HEK293 (cell line): ENCODE measurements at regions not wholly inside any gene's neighbourhood (a gene's known extent, or its start where the extent isn't known, plus 50 kb on each side); places are given as distances from the start of the nearest gene placed in this dataset.
A peak's percentile ranks its signal among the peaks of the same experiment; 100 is the strongest.

Experiments
- CTCF ChIA-PET: fragments of 350-600 bp; formaldehyde crosslinking; extraction: SDS; loops from one replicate; lab custom pipeline; 2021; ENCODE audit warnings: antibody characterized with exemption; lab: Yijun Ruan, JAX
- POLR2A ChIA-PET: fragments of 300-600 bp; formaldehyde crosslinking; extraction: SDS; loops from one replicate; lab custom pipeline; 2020; ENCODE audit warnings: antibody characterized with exemption, inconsistent platforms; lab: Yijun Ruan, JAX
- H3K27ac ChIP-seq: fragments of 200-500 bp; sonication (Bioruptor generic); 2 replicates; pipeline ENCODE4 v1.5.1; 2014; ENCODE audit warnings: low read depth, low read length, control low read depth, inconsistent platforms; ENCODE audit errors: extremely low read depth
- H3K36me3 ChIP-seq, 2 experiments: fragments of 200-500 bp in 1 of 2; sonication (Bioruptor generic) in 1 of 2; 1 replicate in 1 of 2; 2 replicates in 1 of 2; pipeline ENCODE4 v1.5.1; 2014 to 2017; ENCODE audit warnings: inconsistent platforms in 2 of 2, low read length in 2 of 2; ENCODE audit not compliant: control insufficient read depth in 2 of 2, insufficient read depth in 1 of 2
- H3K4me1 ChIP-seq: fragments of 200-500 bp; sonication (Bioruptor generic); 2 replicates; pipeline ENCODE4 v1.5.1; 2014; ENCODE audit warnings: mild to moderate bottlenecking, low read length, inconsistent platforms; ENCODE audit not compliant: control insufficient read depth, insufficient read depth
- H3K4me3 ChIP-seq: 2 replicates; pipeline ENCODE4 v1.5.1; 2011; ENCODE audit warnings: low read depth, mild to moderate bottlenecking, control low read depth, low read length, moderate library complexity
- H3K9me3 ChIP-seq: fragments of 200-500 bp; sonication (Bioruptor generic); 2 replicates; pipeline ENCODE4 v1.5.1; 2014; ENCODE audit warnings: low read depth, low read length, inconsistent platforms; ENCODE audit not compliant: control insufficient read depth, insufficient read depth
- CTCF ChIP-seq: fragments of 450-650 bp; formaldehyde crosslinking; IDR thresholded peaks from 2 replicates; pipeline ENCODE4 v1.5.1; 2016; ENCODE audit warnings: missing biosample characterization, missing genetic modification characterization
- GLIS2 ChIP-seq: fragments of 450-650 bp; formaldehyde crosslinking; IDR thresholded peaks from 2 replicates; pipeline ENCODE4 v1.5.1; 2016; ENCODE audit warnings: missing biosample characterization, missing genetic modification characterization
- KLF16 ChIP-seq: fragments of 450-650 bp; formaldehyde crosslinking; IDR thresholded peaks from 2 replicates; pipeline ENCODE4 v1.5.1; 2017; ENCODE audit warnings: missing biosample characterization, missing genetic modification characterization
- PATZ1 ChIP-seq: fragments of 450-650 bp; formaldehyde crosslinking; IDR thresholded peaks from 2 replicates; pipeline ENCODE4 v1.5.1; 2016; ENCODE audit warnings: missing biosample characterization, missing genetic modification characterization
- PRDM10 ChIP-seq: fragments of 450-650 bp; formaldehyde crosslinking; IDR thresholded peaks from 2 replicates; pipeline ENCODE4 v1.5.1; 2016; ENCODE audit warnings: missing biosample characterization, missing genetic modification characterization
- RBAK ChIP-seq: fragments of 450-650 bp; formaldehyde crosslinking; IDR thresholded peaks from 2 replicates; pipeline ENCODE4 v1.5.1; 2016; ENCODE audit warnings: missing biosample characterization, missing genetic modification characterization
- ZBTB17 ChIP-seq: fragments of 450-650 bp; formaldehyde crosslinking; IDR thresholded peaks from 2 replicates; pipeline ENCODE4 v1.5.1; 2016; ENCODE audit warnings: missing biosample characterization, missing genetic modification characterization
- ZBTB26 ChIP-seq: fragments of 450-650 bp; formaldehyde crosslinking; optimal IDR thresholded peaks from 2 replicates; pipeline ENCODE3; 2016; ENCODE audit warnings: missing biosample characterization, mild to moderate bottlenecking, missing genetic modification characterization
- ZBTB48 ChIP-seq: fragments of 450-650 bp; formaldehyde crosslinking; IDR thresholded peaks from 2 replicates; pipeline ENCODE4 v1.5.1; 2016; ENCODE audit warnings: missing biosample characterization, missing genetic modification characterization
- ZFHX2 ChIP-seq: fragments of 450-650 bp; formaldehyde crosslinking; conservative IDR thresholded peaks from 2 replicates; pipeline ENCODE4 v1.5.1; 2016; ENCODE audit warnings: missing biosample characterization, missing genetic modification characterization
- ZNF214 ChIP-seq: fragments of 450-650 bp; formaldehyde crosslinking; IDR thresholded peaks from 2 replicates; pipeline ENCODE4 v1.5.1; 2017; ENCODE audit warnings: missing biosample characterization, mild to moderate bottlenecking, missing genetic modification characterization, borderline replicate concordance
- ZNF23 ChIP-seq: fragments of 450-650 bp; formaldehyde crosslinking; IDR thresholded peaks from 2 replicates; pipeline ENCODE4 v1.5.1; 2016; ENCODE audit warnings: missing biosample characterization, missing genetic modification characterization, borderline replicate concordance
- ZNF248 ChIP-seq: fragments of 450-650 bp; formaldehyde crosslinking; IDR thresholded peaks from 2 replicates; pipeline ENCODE4 v1.5.1; 2017; ENCODE audit warnings: missing biosample characterization, missing genetic modification characterization
- ZNF341 ChIP-seq: fragments of 450-650 bp; formaldehyde crosslinking; IDR thresholded peaks from 2 replicates; pipeline ENCODE4; 2016; ENCODE audit warnings: low read depth, missing biosample characterization, missing genetic modification characterization
- ZNF366 ChIP-seq: fragments of 450-650 bp; formaldehyde crosslinking; conservative IDR thresholded peaks from 2 replicates; pipeline ENCODE4 v1.5.1; 2016; ENCODE audit warnings: missing biosample characterization, missing genetic modification characterization
- ZNF391 ChIP-seq: fragments of 450-650 bp; formaldehyde crosslinking; IDR thresholded peaks from 2 replicates; pipeline ENCODE4 v1.5.1; 2016; ENCODE audit warnings: low read depth, missing biosample characterization, missing genetic modification characterization, borderline replicate concordance
- ZNF510 ChIP-seq: fragments of 450-650 bp; formaldehyde crosslinking; IDR thresholded peaks from 2 replicates; pipeline ENCODE4 v1.5.1; 2018; ENCODE audit warnings: mild to moderate bottlenecking, missing genetic modification characterization, missing biosample characterization; ENCODE audit not compliant: insufficient replicate concordance
- ZNF530 ChIP-seq: fragments of 450-650 bp; formaldehyde crosslinking; IDR thresholded peaks from 2 replicates; pipeline ENCODE4 v1.5.1; 2016; ENCODE audit warnings: low read depth, missing biosample characterization, missing genetic modification characterization
- ZNF544 ChIP-seq: fragments of 450-650 bp; formaldehyde crosslinking; IDR thresholded peaks from 2 replicates; pipeline ENCODE4 v1.5.0; 2017; ENCODE audit warnings: missing biosample characterization, missing genetic modification characterization
- ZNF623 ChIP-seq: fragments of 450-650 bp; formaldehyde crosslinking; IDR thresholded peaks from 2 replicates; pipeline ENCODE4 v1.5.1; 2016; ENCODE audit warnings: missing biosample characterization, missing genetic modification characterization
- ZNF654 ChIP-seq: fragments of 450-650 bp; formaldehyde crosslinking; IDR thresholded peaks from 2 replicates; pipeline ENCODE4 v1.5.1; 2016; ENCODE audit warnings: low read depth, missing biosample characterization, missing genetic modification characterization
- ZNF658 ChIP-seq: fragments of 450-650 bp; formaldehyde crosslinking; IDR thresholded peaks from 2 replicates; pipeline ENCODE4; 2016; ENCODE audit warnings: missing biosample characterization, missing genetic modification characterization
- ZNF660 ChIP-seq: fragments of 450-650 bp; IDR thresholded peaks from 2 replicates; pipeline ENCODE4 v1.5.1; 2018; ENCODE audit warnings: missing biosample characterization, mild to moderate bottlenecking, missing genetic modification characterization
- ZNF670 ChIP-seq: fragments of 450-650 bp; formaldehyde crosslinking; IDR thresholded peaks from 2 replicates; pipeline ENCODE4 v1.5.1; 2016; ENCODE audit warnings: missing biosample characterization, missing genetic modification characterization, low read depth
- ZNF777 ChIP-seq: fragments of 450-650 bp; formaldehyde crosslinking; IDR thresholded peaks from 2 replicates; pipeline ENCODE4 v1.5.1; 2017; ENCODE audit warnings: missing biosample characterization, missing genetic modification characterization, borderline replicate concordance
- ZSCAN30 ChIP-seq: fragments of 450-650 bp; IDR thresholded peaks from 2 replicates; pipeline ENCODE4 v1.5.1; 2018; ENCODE audit warnings: missing biosample characterization, mild to moderate bottlenecking, missing genetic modification characterization, moderate library complexity

GRCh38 chr2:126776692-126777619, 121.0 kb downstream of the GYPC start:
- POLR2A ChIA-PET, result interaction anchor here (0.6 kb wide), 1 partner anchor 14 kb away, joined by 4 read pairs; no protein-coding TSS in a partner anchor
- CTCF ChIA-PET, result interaction anchor here (0.5 to 3.8 kb wide), 20 partner anchors 19 to 1965 kb away, joined by 3 to 41 read pairs (median 3); no protein-coding TSS in a partner anchor
- TF ChIP-seq ZBTB26 (tag by site-specific recombination) (peak; percentile 61), ZSCAN30 (tag by site-specific recombination) (no peak), PRDM10 (tag by site-specific recombination) (0 out of 2 replicates have a peak, but pooled peaks have one; percentile 6), CTCF (tag by site-specific recombination) (peak; percentile 79), ZNF391 (tag by site-specific recombination) (no peak), ZBTB17 (tag by site-specific recombination) (0 out of 2 replicates have a peak, but pooled peaks have one; percentile 66), ZNF660 (tag by site-specific recombination) (no peak), ZNF510 (no peak), ZNF248 (tag by site-specific recombination) (no peak), PATZ1 (tag by site-specific recombination) (0 out of 2 replicates have a peak, but pooled peaks have one; percentile 8), ZNF654 (tag by site-specific recombination) (peak; percentile 77), ZFHX2 (tag by site-specific recombination) (no peak), GLIS2 (tag by site-specific recombination) (peak; percentile 47; the same call in 1 of the 2 replicates), ZNF544 (tag by site-specific recombination) (no peak), ZNF341 (tag by site-specific recombination) (peak; percentile 81), KLF16 (tag by site-specific recombination) (no peak), ZNF658 (tag by site-specific recombination) (no peak), ZNF623 (tag by site-specific recombination) (no peak), ZNF366 (tag by site-specific recombination) (0 out of 2 replicates have a peak, but pooled peaks have one; percentile 11), ZNF530 (tag by site-specific recombination) (no peak), ZNF670 (tag by site-specific recombination) (no peak), ZNF23 (no peak), ZNF777 (tag by site-specific recombination) (peak; percentile 78; the same call in 1 of the 2 replicates), ZNF214 (tag by site-specific recombination) (no peak), ZBTB48 (peak; percentile 65; the same call in 1 of the 2 replicates), RBAK (no peak)

More at GRCh38 chr2:126776692-126777619, 121.0 kb downstream of the GYPC start:
- H3K27ac ChIP-seq, result no peak overlapping the region
- H3K36me3 ChIP-seq, result no peaks in the 10 kb centered on the region
- H3K4me3 ChIP-seq, result peak overlapping the region; percentile 33
- H3K4me1 ChIP-seq, result no peaks in the 10 kb centered on the region
- H3K9me3 ChIP-seq, result no peaks in the 10 kb centered on the region
